ENCODE measurements at regions not wholly inside any gene's neighbourhood (a gene's known extent, or its start where the extent isn't known, plus 50 kb on each side); places are given as distances from the start of the nearest gene placed in this dataset.

DNA sequence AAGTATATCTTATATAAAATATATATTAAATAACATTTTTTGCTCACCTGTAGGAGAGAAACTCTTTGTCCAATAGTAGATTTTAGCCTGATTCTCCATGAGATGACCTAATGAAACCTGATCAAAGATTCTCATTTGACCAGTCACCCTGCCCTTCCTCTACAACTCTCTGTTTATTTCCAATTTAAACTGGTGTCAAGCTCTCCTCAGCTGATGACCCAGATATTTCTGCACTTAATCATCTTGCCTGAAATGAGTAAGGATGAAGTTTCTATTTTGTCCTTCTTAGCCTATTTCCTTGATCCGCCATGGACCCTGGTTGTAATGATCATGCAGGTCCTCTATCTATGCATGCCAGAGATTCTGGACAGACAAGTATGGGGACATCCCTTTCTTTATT lies 179.3 kb upstream of the FGF10 start:
- Histone ChIP-seq H3K4me3 (no peak overlapping the region), H3K27me3 (no peaks in the 10 kb centered on the region), H3K36me3 (no peaks in the 10 kb centered on the region), H3K27ac (no peak overlapping the region), H3K9me3 (no peaks in the 10 kb centered on the region), H3K4me1 (no peaks in the 10 kb centered on the region)
- intact Hi-C loops (cut with DNase I) = no loop called here
- no peak for DNase-seq
- TF ChIP-seq, protein P1, sequence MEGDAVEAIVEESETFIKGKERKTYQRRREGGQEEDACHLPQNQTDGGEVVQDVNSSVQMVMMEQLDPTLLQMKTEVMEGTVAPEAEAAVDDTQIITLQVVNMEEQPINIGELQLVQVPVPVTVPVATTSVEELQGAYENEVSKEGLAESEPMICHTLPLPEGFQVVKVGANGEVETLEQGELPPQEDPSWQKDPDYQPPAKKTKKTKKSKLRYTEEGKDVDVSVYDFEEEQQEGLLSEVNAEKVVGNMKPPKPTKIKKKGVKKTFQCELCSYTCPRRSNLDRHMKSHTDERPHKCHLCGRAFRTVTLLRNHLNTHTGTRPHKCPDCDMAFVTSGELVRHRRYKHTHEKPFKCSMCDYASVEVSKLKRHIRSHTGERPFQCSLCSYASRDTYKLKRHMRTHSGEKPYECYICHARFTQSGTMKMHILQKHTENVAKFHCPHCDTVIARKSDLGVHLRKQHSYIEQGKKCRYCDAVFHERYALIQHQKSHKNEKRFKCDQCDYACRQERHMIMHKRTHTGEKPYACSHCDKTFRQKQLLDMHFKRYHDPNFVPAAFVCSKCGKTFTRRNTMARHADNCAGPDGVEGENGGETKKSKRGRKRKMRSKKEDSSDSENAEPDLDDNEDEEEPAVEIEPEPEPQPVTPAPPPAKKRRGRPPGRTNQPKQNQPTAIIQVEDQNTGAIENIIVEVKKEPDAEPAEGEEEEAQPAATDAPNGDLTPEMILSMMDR (IDR thresholded peaks at IDR 0.05) = no peak
- no peak for TF ChIP-seq POLR2A (IDR thresholded peaks at IDR 0.05)
- ATAC-seq = no peak
- WGBS (ENCODE audit: insufficient coverage, low coverage, low lambda C conversion rate, missing lambda C conversion rate) = 71% methylated on average over 1 of the region's 1 CpG

DNA sequence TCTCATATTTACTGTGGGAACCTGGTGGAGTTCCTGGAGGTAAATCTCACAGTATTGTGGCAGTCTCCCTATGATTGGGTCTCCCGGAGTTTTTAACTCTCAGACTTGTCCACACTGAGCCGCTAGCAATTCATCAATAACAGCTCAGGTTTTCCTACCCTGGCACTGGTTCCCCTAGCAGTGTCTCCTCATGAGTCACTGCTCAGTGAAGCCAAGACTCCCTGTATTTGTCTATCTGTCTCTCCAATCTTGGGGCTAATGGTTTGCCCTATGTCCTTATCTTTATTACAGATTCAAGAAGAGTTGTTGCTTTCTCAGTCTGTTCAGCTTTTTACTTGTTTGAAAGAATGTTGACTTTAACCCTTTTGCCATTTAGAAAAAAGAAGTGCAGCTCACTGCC lies 176.7 kb upstream of the FGF10 start:
- 60% methylated on average over 2 of the region's 2 CpGs for WGBS (ENCODE audit: insufficient coverage, low coverage, low lambda C conversion rate, missing lambda C conversion rate)
- intact Hi-C loops (cut with DNase I) = no loop called here
- H3K27me3 ChIP-seq = no peaks in the 10 kb centered on the region
- DNase-seq = no peak
- no peak overlapping the region for H3K4me3 ChIP-seq
- H3K4me1 ChIP-seq = no peaks in the 10 kb centered on the region
- TF ChIP-seq POLR2A (IDR thresholded peaks at IDR 0.05) = no peak
- TF ChIP-seq, protein P1 (IDR thresholded peaks at IDR 0.05) = no peak
- H3K36me3 ChIP-seq = no peaks in the 10 kb centered on the region
- ATAC-seq = no peak
- no peaks in the 10 kb centered on the region for H3K9me3 ChIP-seq
- no peak overlapping the region for H3K27ac ChIP-seq

GRCh38 chr5:44565360-44565759 lies 176.1 kb upstream of the FGF10 start:
- Histone ChIP-seq H3K27me3 (no peaks in the 10 kb centered on the region), H3K4me3 (no peak overlapping the region), H3K36me3 (no peaks in the 10 kb centered on the region), H3K9me3 (no peaks in the 10 kb centered on the region), H3K4me1 (no peaks in the 10 kb centered on the region), H3K27ac (no peak overlapping the region)
- 35% methylated on average over 1 of the region's 1 CpG for WGBS (ENCODE audit: insufficient coverage, low coverage, low lambda C conversion rate, missing lambda C conversion rate)
- no peak for TF ChIP-seq POLR2A (IDR thresholded peaks at IDR 0.05)
- ATAC-seq (no peak), DNase-seq (no peak)
- intact Hi-C loops (cut with DNase I) = no loop called here

DNA sequence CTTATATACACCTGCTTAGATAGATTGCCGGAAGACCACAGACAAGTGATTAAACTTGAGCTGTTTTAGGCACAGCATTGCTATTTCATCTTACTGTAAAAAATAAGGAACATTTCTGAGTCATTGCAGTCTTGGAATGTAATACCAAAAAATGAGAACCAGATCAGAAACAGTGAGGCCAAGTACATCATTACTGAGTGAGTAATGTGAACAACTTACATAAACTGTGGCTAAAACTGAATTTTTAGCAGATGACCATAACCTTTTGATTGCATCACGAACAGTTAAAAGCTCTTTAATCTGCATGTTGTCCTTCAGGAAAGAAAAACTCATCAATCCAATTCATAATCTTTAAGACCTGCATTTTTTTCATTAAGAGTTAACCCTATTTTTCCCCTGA lies 157.1 kb upstream of the FGF10 start:
- 62% methylated on average over 2 of the region's 2 CpGs for WGBS (ENCODE audit: insufficient coverage, low coverage, low lambda C conversion rate, missing lambda C conversion rate)
- no peaks in the 10 kb centered on the region for H3K27me3 ChIP-seq
- TF ChIP-seq, protein P1 (IDR thresholded peaks at IDR 0.05) = no peak
- no peak for TF ChIP-seq POLR2A (IDR thresholded peaks at IDR 0.05)
- no peaks in the 10 kb centered on the region for H3K36me3 ChIP-seq
- no peak overlapping the region for H3K4me3 ChIP-seq
- H3K9me3 ChIP-seq = no peaks in the 10 kb centered on the region
- intact Hi-C loops (cut with DNase I) = no loop called here
- no peaks in the 10 kb centered on the region for H3K4me1 ChIP-seq
- no peak for DNase-seq
- no peak for ATAC-seq
- H3K27ac ChIP-seq = no peak overlapping the region

DNA sequence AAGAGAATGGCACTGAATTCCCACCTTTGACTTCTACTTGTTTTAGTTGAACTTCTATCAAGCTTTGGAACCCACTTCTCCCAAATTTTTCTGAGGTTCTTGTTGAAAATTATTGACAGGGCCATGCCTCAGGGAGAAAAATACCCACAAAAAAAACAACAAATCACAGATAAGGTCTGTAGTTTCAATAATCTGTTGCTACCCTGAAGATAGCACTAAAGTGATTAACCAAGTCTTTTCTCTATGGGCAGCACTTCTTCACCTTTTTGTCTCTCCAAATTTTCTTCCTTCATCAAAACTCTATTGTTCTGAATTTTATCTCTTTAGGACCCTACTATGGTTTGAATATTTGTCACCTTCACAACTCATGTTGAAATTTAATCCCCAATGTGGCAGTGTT lies 154.3 kb upstream of the FGF10 start:
- Histone ChIP-seq H3K27me3 (no peaks in the 10 kb centered on the region), H3K4me3 (no peak overlapping the region), H3K27ac (no peak overlapping the region), H3K36me3 (no peaks in the 10 kb centered on the region), H3K9me3 (no peaks in the 10 kb centered on the region), H3K4me1 (no peaks in the 10 kb centered on the region)
- TF ChIP-seq, protein P1 (IDR thresholded peaks at IDR 0.05) = no peak
- TF ChIP-seq POLR2A (IDR thresholded peaks at IDR 0.05) = no peak
- no peak for ATAC-seq
- intact Hi-C loops (cut with DNase I) = no loop called here
- DNase-seq = no peak

Measured in right lobe of liver (tissue), 6 donors.